ENCODE measurements at regions not wholly inside any gene's neighbourhood (a gene's known extent, or its start where the extent isn't known, plus 50 kb on each side); places are given as distances from the start of the nearest gene placed in this dataset.

GRCh38 chr3:67864587-67865183 is 210.3 kb upstream of the SUCLG2 start:
- no peaks in the 10 kb centered on the region for H3K9me3 ChIP-seq
- no peaks in the 10 kb centered on the region for H3K27me3 ChIP-seq (ENCODE audit: low read depth)
- H3K36me3 ChIP-seq (replicated peaks): no peaks in the 10 kb centered on the region
- in situ Hi-C loops (cut with MboI; ENCODE audit: low sequenced_read_pairs): no loop called here
- DNase-seq (ENCODE audit: low spot score in 2 of 2): no peak
- no peak overlapping the region for H3K4me3 ChIP-seq
- no peaks in the 10 kb centered on the region for H3K4me1 ChIP-seq

DNA sequence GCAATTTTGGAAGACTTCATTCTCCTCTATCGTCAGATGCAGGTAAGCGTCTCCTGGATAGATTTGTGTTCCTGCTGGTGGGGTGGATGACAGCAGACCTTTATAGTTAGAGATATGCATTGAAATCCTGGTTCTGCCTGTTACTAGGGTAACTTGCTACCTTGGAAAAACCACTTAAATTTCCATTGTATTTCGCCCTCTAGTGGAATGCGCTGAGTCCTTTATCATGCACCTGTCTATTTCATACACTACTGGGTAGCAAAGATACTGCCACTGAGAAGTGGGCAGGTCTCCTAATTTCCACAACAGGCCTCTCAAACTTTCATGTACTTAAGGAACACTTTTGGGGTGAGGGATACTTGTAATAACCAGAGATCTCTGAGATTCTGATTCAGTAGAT is 209.5 kb upstream of the SUCLG2 start:
- DNase-seq (ENCODE audit: low spot score in 2 of 2): peak; percentile 13 to 36
- Histone ChIP-seq H3K27me3 (ENCODE audit: low read depth) (no peaks in the 10 kb centered on the region), H3K4me3 (no peak overlapping the region), H3K9me3 (no peaks in the 10 kb centered on the region), H3K4me1 (no peaks in the 10 kb centered on the region), H3K36me3 (replicated peaks) (no peaks in the 10 kb centered on the region)
- in situ Hi-C loops (cut with MboI; ENCODE audit: low sequenced_read_pairs): no loop called here

- Histone ChIP-seq H3K27me3 (ENCODE audit: low read depth) (no peaks in the 10 kb centered on the region), H3K4me1 (no peaks in the 10 kb centered on the region), H3K36me3 (replicated peaks) (no peaks in the 10 kb centered on the region), H3K4me3 (no peak overlapping the region), H3K9me3 (no peaks in the 10 kb centered on the region)
- DNase-seq (ENCODE audit: low spot score in 2 of 2): no peak
- in situ Hi-C loops (cut with MboI; ENCODE audit: low sequenced_read_pairs): no loop called here
Measured at GRCh38 chr3:67860429-67860828, 206.0 kb upstream of the SUCLG2 start.

DNA sequence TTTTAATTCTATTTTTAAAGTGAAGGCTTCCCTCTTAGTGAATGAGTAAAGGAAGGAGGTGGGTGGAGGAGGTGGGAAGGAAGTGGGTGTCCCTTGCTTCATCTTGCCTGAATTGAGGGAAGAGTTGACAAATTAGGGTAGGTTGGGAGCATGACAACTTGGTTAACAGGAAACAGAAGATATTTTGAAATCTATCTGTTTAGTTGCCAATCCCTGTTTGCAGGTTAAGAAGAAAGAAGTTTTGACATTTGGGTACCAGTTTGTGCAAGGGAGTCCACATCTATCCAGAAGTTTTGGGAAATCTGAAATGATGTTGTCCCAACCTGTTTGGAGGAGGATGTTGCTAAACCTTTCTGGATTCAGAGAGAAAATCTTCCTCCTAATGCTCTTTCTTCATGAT is 204.1 kb upstream of the SUCLG2 start:
- in situ Hi-C loops (cut with MboI; ENCODE audit: low sequenced_read_pairs): no loop called here
- no peaks in the 10 kb centered on the region for H3K4me1 ChIP-seq
- no peaks in the 10 kb centered on the region for H3K9me3 ChIP-seq
- no peaks in the 10 kb centered on the region for H3K27me3 ChIP-seq (ENCODE audit: low read depth)
- no peak overlapping the region for H3K4me3 ChIP-seq
- no peaks in the 10 kb centered on the region for H3K36me3 ChIP-seq (replicated peaks)
- DNase-seq (ENCODE audit: low spot score in 2 of 2): no peak

- no peak for DNase-seq (ENCODE audit: low spot score in 2 of 2)
- Histone ChIP-seq H3K36me3 (replicated peaks) (no peaks in the 10 kb centered on the region), H3K4me1 (no peaks in the 10 kb centered on the region), H3K27me3 (ENCODE audit: low read depth) (no peaks in the 10 kb centered on the region), H3K9me3 (no peaks in the 10 kb centered on the region), H3K4me3 (no peak overlapping the region)
- in situ Hi-C loops (cut with MboI; ENCODE audit: low sequenced_read_pairs): no loop called here
Measured at GRCh38 chr3:67856718-67857117, 202.3 kb upstream of the SUCLG2 start.

- in situ Hi-C loops (cut with MboI; ENCODE audit: low sequenced_read_pairs): no loop called here
- no peak for DNase-seq (ENCODE audit: low spot score in 2 of 2)
- Histone ChIP-seq H3K4me3 (no peak overlapping the region), H3K4me1 (no peaks in the 10 kb centered on the region), H3K27me3 (ENCODE audit: low read depth) (no peaks in the 10 kb centered on the region), H3K36me3 (replicated peaks) (no peaks in the 10 kb centered on the region), H3K9me3 (no peaks in the 10 kb centered on the region)
Measured at GRCh38 chr3:67854663-67855062, 200.3 kb upstream of the SUCLG2 start.

DNA sequence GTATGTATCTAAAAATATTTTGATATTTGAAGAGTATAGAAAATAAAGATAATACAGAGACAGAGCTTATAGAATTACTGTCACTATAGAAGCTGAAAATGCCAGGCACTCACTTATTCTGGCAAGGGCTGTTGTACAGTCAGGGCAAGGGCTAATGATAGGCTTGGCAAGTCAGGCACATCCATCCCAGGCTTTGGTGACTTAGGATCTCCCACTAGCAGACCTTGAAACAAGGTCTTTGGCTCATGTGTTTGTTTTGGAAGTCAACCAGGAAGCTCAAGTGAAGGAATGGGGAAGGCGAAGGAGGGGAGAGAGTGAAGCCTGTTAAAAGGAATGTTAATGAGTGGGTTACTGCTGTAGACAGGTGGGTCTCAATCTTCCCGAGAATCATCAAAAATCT is 199.1 kb upstream of the SUCLG2 start:
- Histone ChIP-seq H3K36me3 (replicated peaks) (no peaks in the 10 kb centered on the region), H3K4me1 (no peaks in the 10 kb centered on the region), H3K9me3 (no peaks in the 10 kb centered on the region), H3K4me3 (no peak overlapping the region), H3K27me3 (ENCODE audit: low read depth) (no peaks in the 10 kb centered on the region)
- DNase-seq (ENCODE audit: low spot score in 2 of 2): no peak
- in situ Hi-C loops (cut with MboI; ENCODE audit: low sequenced_read_pairs): no loop called here

GRCh38 chr3:67848299-67848698 is 193.9 kb upstream of the SUCLG2 start:
- Histone ChIP-seq H3K4me1 (no peaks in the 10 kb centered on the region), H3K36me3 (replicated peaks) (no peaks in the 10 kb centered on the region), H3K27me3 (ENCODE audit: low read depth) (no peaks in the 10 kb centered on the region), H3K9me3 (no peaks in the 10 kb centered on the region), H3K4me3 (no peak overlapping the region)
- in situ Hi-C loops (cut with MboI; ENCODE audit: low sequenced_read_pairs): no loop called here
- DNase-seq (ENCODE audit: low spot score in 2 of 2): no peak

DNA sequence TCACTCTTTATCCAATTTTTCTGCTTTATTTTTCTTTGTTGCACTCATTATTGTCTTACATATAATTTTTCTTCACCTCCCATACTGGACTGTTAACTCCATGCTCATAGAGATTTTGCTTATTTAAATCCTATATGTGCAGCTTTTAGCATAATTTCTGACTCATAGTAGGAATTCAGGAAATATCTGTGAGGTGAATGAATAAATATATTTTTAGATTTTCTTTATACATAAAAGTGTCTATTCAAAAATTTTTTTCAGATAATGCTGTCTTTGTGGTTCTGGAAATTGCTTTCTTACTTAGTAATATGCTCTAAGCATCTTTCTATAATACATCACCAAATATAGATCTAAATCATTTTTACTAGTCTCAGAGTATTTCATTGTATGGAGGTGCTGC is 191.8 kb upstream of the SUCLG2 start:
- H3K9me3 ChIP-seq: no peaks in the 10 kb centered on the region
- no peaks in the 10 kb centered on the region for H3K4me1 ChIP-seq
- no peak for DNase-seq (ENCODE audit: low spot score in 2 of 2)
- in situ Hi-C loops (cut with MboI; ENCODE audit: low sequenced_read_pairs): no loop called here
- no peak overlapping the region for H3K4me3 ChIP-seq
- no peaks in the 10 kb centered on the region for H3K27me3 ChIP-seq (ENCODE audit: low read depth)
- no peaks in the 10 kb centered on the region for H3K36me3 ChIP-seq (replicated peaks)

- Histone ChIP-seq H3K27me3 (ENCODE audit: low read depth) (no peaks in the 10 kb centered on the region), H3K36me3 (replicated peaks) (no peaks in the 10 kb centered on the region), H3K9me3 (no peaks in the 10 kb centered on the region), H3K4me1 (no peaks in the 10 kb centered on the region), H3K4me3 (no peak overlapping the region)
- DNase-seq (ENCODE audit: low spot score in 2 of 2): no peak
- in situ Hi-C loops (cut with MboI; ENCODE audit: low sequenced_read_pairs): no loop called here
Measured at GRCh38 chr3:67832817-67833216, 178.4 kb upstream of the SUCLG2 start.

DNA sequence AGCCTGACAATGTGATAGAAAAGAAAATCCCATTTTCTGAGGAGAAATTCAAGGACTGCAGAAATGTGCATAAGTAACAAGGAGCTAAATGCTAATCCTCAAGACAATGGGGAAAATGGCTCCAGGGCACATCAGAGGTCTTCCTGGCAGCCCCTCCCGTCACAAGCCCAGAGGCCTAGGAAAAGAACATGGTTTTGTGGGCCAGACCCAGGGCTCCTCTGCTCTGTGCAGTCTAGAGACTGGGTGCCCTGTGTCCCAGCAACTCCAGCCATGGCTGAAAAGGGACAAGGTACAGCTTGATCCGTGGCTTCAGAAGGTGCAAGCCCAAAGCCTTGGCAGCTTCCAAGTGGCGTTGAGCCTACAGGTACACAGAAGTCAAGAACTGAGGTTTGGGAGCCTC is 176.8 kb upstream of the SUCLG2 start:
- in situ Hi-C loops (cut with MboI; ENCODE audit: low sequenced_read_pairs): no loop called here
- no peaks in the 10 kb centered on the region for H3K4me1 ChIP-seq
- peak; percentile 19 to 39 for DNase-seq (ENCODE audit: low spot score in 2 of 2)
- no peaks in the 10 kb centered on the region for H3K9me3 ChIP-seq
- H3K27me3 ChIP-seq (ENCODE audit: low read depth): no peaks in the 10 kb centered on the region
- H3K4me3 ChIP-seq: no peak overlapping the region
- H3K36me3 ChIP-seq (replicated peaks): no peaks in the 10 kb centered on the region

- no peaks in the 10 kb centered on the region for H3K36me3 ChIP-seq (replicated peaks)
- no peak for DNase-seq (ENCODE audit: low spot score in 2 of 2)
- no peaks in the 10 kb centered on the region for H3K4me1 ChIP-seq
- H3K27me3 ChIP-seq (ENCODE audit: low read depth): no peaks in the 10 kb centered on the region
- no peaks in the 10 kb centered on the region for H3K9me3 ChIP-seq
- H3K4me3 ChIP-seq: no peak overlapping the region
- in situ Hi-C loops (cut with MboI; ENCODE audit: low sequenced_read_pairs): no loop called here
Measured at GRCh38 chr3:67828486-67829010, 174.1 kb upstream of the SUCLG2 start.

GRCh38 chr3:67821135-67821534 is 166.7 kb upstream of the SUCLG2 start:
- in situ Hi-C loops (cut with MboI; ENCODE audit: low sequenced_read_pairs): no loop called here
- no peaks in the 10 kb centered on the region for H3K9me3 ChIP-seq
- no peak overlapping the region for H3K4me3 ChIP-seq
- no peaks in the 10 kb centered on the region for H3K4me1 ChIP-seq
- H3K36me3 ChIP-seq (replicated peaks): no peaks in the 10 kb centered on the region
- no peaks in the 10 kb centered on the region for H3K27me3 ChIP-seq (ENCODE audit: low read depth)
- no peak for DNase-seq (ENCODE audit: low spot score in 2 of 2)

DNA sequence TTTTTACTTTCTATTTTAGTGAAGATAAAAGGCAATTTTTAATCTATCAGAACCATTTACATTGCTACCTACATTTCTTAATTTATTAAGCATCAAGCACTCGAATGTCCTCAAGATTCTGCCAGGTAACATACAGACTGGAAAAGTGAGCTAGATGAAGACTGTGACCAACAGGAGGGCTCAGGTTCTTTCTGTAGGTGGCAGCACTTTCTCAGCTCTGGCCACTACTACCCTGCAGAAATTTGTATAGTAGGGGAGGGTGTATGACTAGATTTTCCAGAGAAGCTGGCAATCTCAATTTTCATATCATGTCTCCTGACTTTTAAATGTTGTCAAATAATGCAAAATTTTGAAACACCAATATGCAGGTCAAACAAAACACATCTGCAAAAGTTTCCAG is 165.0 kb upstream of the SUCLG2 start:
- no peaks in the 10 kb centered on the region for H3K4me1 ChIP-seq
- no peaks in the 10 kb centered on the region for H3K27me3 ChIP-seq (ENCODE audit: low read depth)
- DNase-seq (ENCODE audit: low spot score in 2 of 2): no peak
- H3K9me3 ChIP-seq: no peaks in the 10 kb centered on the region
- in situ Hi-C loops (cut with MboI; ENCODE audit: low sequenced_read_pairs): no loop called here
- no peaks in the 10 kb centered on the region for H3K36me3 ChIP-seq (replicated peaks)
- H3K4me3 ChIP-seq: no peak overlapping the region

- Histone ChIP-seq H3K27me3 (ENCODE audit: low read depth) (no peaks in the 10 kb centered on the region), H3K9me3 (no peaks in the 10 kb centered on the region; the same call in 1 of the 2 replicates), H3K36me3 (replicated peaks) (no peaks in the 10 kb centered on the region), H3K4me3 (no peak overlapping the region), H3K4me1 (no peaks in the 10 kb centered on the region)
- no peak for DNase-seq (ENCODE audit: low spot score in 2 of 2)
- in situ Hi-C loops (cut with MboI; ENCODE audit: low sequenced_read_pairs): no loop called here
Measured at GRCh38 chr3:67809370-67809935, 155.0 kb upstream of the SUCLG2 start.
